Brain microvascular endothelial cell (primary cell): ENCODE measurements at regions not wholly inside any gene's neighbourhood (a gene's known extent, or its start where the extent isn't known, plus 50 kb on each side); places are given as distances from the start of the nearest gene placed in this dataset.

Source experiments
- DNase-seq: peaks from one replicate; pipeline ENCODE4 v3.0.0-alpha.2; 2020
- H3K27ac ChIP-seq: fragments of 250-450 bp; sonication (Bioruptor Pico); 2 replicates; pipeline ENCODE4 v1.5.1; 2020; ENCODE audit warnings: mild to moderate bottlenecking, moderate library complexity
- H3K27me3 ChIP-seq: fragments of 250-450 bp; sonication (Bioruptor Pico); replicated peaks from 2 replicates; pipeline ENCODE4 v1.5.1; 2020; ENCODE audit warnings: mild to moderate bottlenecking
- H3K36me3 ChIP-seq: fragments of 250-450 bp; sonication (Bioruptor Pico); replicated peaks from 2 replicates; pipeline ENCODE4 v1.5.1; 2020; ENCODE audit warnings: mild to moderate bottlenecking
- H3K4me3 ChIP-seq: 2 replicates; pipeline ENCODE4 v1.5.1; 2011; ENCODE audit warnings: low read depth, mild to moderate bottlenecking, control low read depth, low read length, moderate library complexity
- CTCF ChIP-seq: IDR thresholded peaks from 2 replicates; pipeline ENCODE4 v1.5.1; 2011; ENCODE audit warnings: low read depth, mild to moderate bottlenecking, moderate library complexity, low read length, control low read depth, inconsistent platforms; ENCODE audit errors: missing control alignments
- in situ Hi-C: cut with HindIII; loops from 2 replicates; pipeline ENCODE4 v1.10.0; 2017; ENCODE audit warnings: low sequenced_read_pairs, low pct_ligation_motif_present

GRCh38 chr9:22739712-22740111 lies 293.1 kb downstream of the DMRTA1 start:
- in situ Hi-C loops, result no loop called here
- no peaks in the 10 kb centered on the region for H3K27me3 ChIP-seq
- no peaks in the 10 kb centered on the region for H3K36me3 ChIP-seq
- H3K27ac ChIP-seq, result no peak overlapping the region
- no peak overlapping the region for H3K4me3 ChIP-seq
- no peak for DNase-seq
- TF ChIP-seq CTCF, result no peak

GRCh38 chr9:22740781-22741180 lies 294.2 kb downstream of the DMRTA1 start:
- TF ChIP-seq CTCF, result no peak

GRCh38 chr9:22742401-22742800 lies 295.8 kb downstream of the DMRTA1 start:
- Histone ChIP-seq H3K27ac (no peak overlapping the region), H3K4me3 (no peak overlapping the region), H3K36me3 (no peaks in the 10 kb centered on the region), H3K27me3 (no peaks in the 10 kb centered on the region)
- in situ Hi-C loops, result no loop called here
- TF ChIP-seq CTCF, result no peak
- DNase-seq, result no peak

More at GRCh38 chr9:22740781-22741180, 294.2 kb downstream of the DMRTA1 start:
- H3K27me3 ChIP-seq, result no peaks in the 10 kb centered on the region
- H3K27ac ChIP-seq, result no peak overlapping the region
- no peak for DNase-seq
- H3K36me3 ChIP-seq, result no peaks in the 10 kb centered on the region
- H3K4me3 ChIP-seq, result no peak overlapping the region
- in situ Hi-C loops, result no loop called here

- Histone ChIP-seq H3K36me3 (no peaks in the 10 kb centered on the region), H3K4me3 (no peak overlapping the region), H3K27ac (no peak overlapping the region), H3K27me3 (no peaks in the 10 kb centered on the region)
- TF ChIP-seq CTCF, result no peak
- DNase-seq, result no peak
- in situ Hi-C loops, result no loop called here
These were observed 327.0 kb downstream of the DMRTA1 start for GRCh38 chr9:22773501-22774220.

GRCh38 chr9:22790329-22790728 lies 343.7 kb downstream of the DMRTA1 start:
- Histone ChIP-seq H3K36me3 (no peaks in the 10 kb centered on the region), H3K4me3 (no peak overlapping the region), H3K27me3 (no peaks in the 10 kb centered on the region), H3K27ac (no peak overlapping the region)
- TF ChIP-seq CTCF, result no peak
- in situ Hi-C loops, result no loop called here
- DNase-seq, result no peak

GRCh38 chr9:22808876-22809275 lies 362.3 kb downstream of the DMRTA1 start:
- in situ Hi-C loops, result no loop called here
- no peaks in the 10 kb centered on the region for H3K27me3 ChIP-seq
- no peak for TF ChIP-seq CTCF
- H3K36me3 ChIP-seq, result no peaks in the 10 kb centered on the region
- no peak overlapping the region for H3K4me3 ChIP-seq
- H3K27ac ChIP-seq, result no peak overlapping the region
- no peak for DNase-seq
